Kidney (tissue), 13 donors: ENCODE measurements at regions not wholly inside any gene's neighbourhood (a gene's known extent, or its start where the extent isn't known, plus 50 kb on each side); places are given as distances from the start of the nearest gene placed in this dataset.

Source experiments
- DNase-seq, 5 donors: peaks; one replicate each; pipeline ENCODE4 v3.0.0-alpha.2; 2013 to 2020
- FAIRE-seq: peaks from 2 replicates; lab custom pipeline; 2012; peaks lifted over from hg19 to GRCh38; lab: Jason Lieb, UNC
- H3K27ac ChIP-seq, 2 donors: one replicate each; pipeline ENCODE4 v1.7.0; 2013; ENCODE audit warnings: low read depth in 2 of 2, low read length in 2 of 2, inconsistent platforms in 1 of 2
- H3K27me3 ChIP-seq: one replicate; pipeline ENCODE4 v1.7.1; 2013; ENCODE audit warnings: low read length, inconsistent platforms; ENCODE audit not compliant: control insufficient read depth, insufficient read depth
- H3K36me3 ChIP-seq, 3 donors: one replicate each; pipeline versions ENCODE4 v1.7.0 to v1.7.1; 2013; ENCODE audit warnings: low read length in 3 of 3, control low read depth in 1 of 3, inconsistent platforms in 1 of 3; ENCODE audit not compliant: insufficient read depth in 3 of 3, control insufficient read depth in 2 of 3
- H3K4me1 ChIP-seq, 3 donors: one replicate each; pipeline versions ENCODE4 v1.7.0 to v1.7.1; 2013; ENCODE audit warnings: low read length in 3 of 3, inconsistent platforms in 1 of 3, low read depth in 1 of 3; ENCODE audit not compliant: control insufficient read depth in 2 of 3, insufficient read depth in 2 of 3
- H3K4me3 ChIP-seq, 3 donors: one replicate each; pipeline versions ENCODE4 v1.7.0 to v1.8.1; 2013; ENCODE audit warnings: low read length in 3 of 3, control low read depth in 1 of 3, inconsistent platforms in 1 of 3
- H3K9ac ChIP-seq, 3 donors: one replicate each; pipeline versions ENCODE4 v1.7.0 to v1.7.1; 2013; ENCODE audit warnings: low read length in 3 of 3, control low read depth in 1 of 3, inconsistent platforms in 1 of 3
- H3K9me3 ChIP-seq, 3 donors: one replicate each; pipeline versions ENCODE4 v1.7.0 to v1.7.1; 2013; ENCODE audit warnings: low read length in 3 of 3, control low read depth in 1 of 3, inconsistent platforms in 1 of 3; ENCODE audit not compliant: control insufficient read depth in 2 of 3, insufficient read depth in 1 of 3
- CTCF ChIP-seq: IDR thresholded peaks from 3 replicates; pipeline ENCODE4 v1.5.1; 2012; ENCODE audit warnings: mild to moderate bottlenecking, moderate library complexity, borderline replicate concordance; ENCODE audit not compliant: insufficient read depth; ENCODE audit errors: extremely low read depth
- intact Hi-C: fragments of 100-400 bp; cut with DNase I; formaldehyde crosslinking; loops from one replicate; pipeline ENCODE4 v1.11.1; 2022
- donor health status: control.
- donor health status: control.
- donor health status: control.
- donor health status: control.
- donor health status: control.
- donor health status: DM: yes; HTN: yes; CAD: no.
- donor health status: Normal renal cell carcinoma (clear cell type).

- FAIRE-seq (no peak), DNase-seq (no peak)
- intact Hi-C loops = loop anchor here (10.0 kb wide), 1 partner anchor 69 kb away; no protein-coding TSS in a partner anchor
- Histone ChIP-seq H3K36me3 (no peaks in the 10 kb centered on the region), H3K27me3 (no peaks in the 10 kb centered on the region), H3K9me3 (no peaks in the 10 kb centered on the region), H3K4me1 (peaks cover 0 to 4% (median 4%) of the 10 kb centered on the region in 3 donors), H3K27ac (no peak overlapping the region), H3K4me3 (no peak overlapping the region), H3K9ac (no peak overlapping the region)
- no peak for TF ChIP-seq CTCF
These were observed 286.8 kb downstream of the TRIB2 start for GRCh38 chr2:13003500-13003899.

GRCh38 chr2:13005048-13005447, 288.3 kb downstream of the TRIB2 start:
- FAIRE-seq (no peak), DNase-seq (no peak)
- peaks cover 0 to 4% (median 4%) of the 10 kb centered on the region in 3 donors for H3K4me1 ChIP-seq
- H3K4me3 ChIP-seq = no peak overlapping the region
- H3K36me3 ChIP-seq = no peaks in the 10 kb centered on the region
- H3K9ac ChIP-seq = no peak overlapping the region
- intact Hi-C loops = loop anchor here (10.0 kb wide), 1 partner anchor 70 kb away; no protein-coding TSS in a partner anchor
- H3K9me3 ChIP-seq = no peaks in the 10 kb centered on the region
- H3K27ac ChIP-seq = no peak overlapping the region
- H3K27me3 ChIP-seq = no peaks in the 10 kb centered on the region
- TF ChIP-seq CTCF = no peak

- Histone ChIP-seq H3K27ac (no peak overlapping the region), H3K9me3 (no peaks in the 10 kb centered on the region), H3K36me3 (no peaks in the 10 kb centered on the region), H3K27me3 (no peaks in the 10 kb centered on the region), H3K9ac (no peak overlapping the region), H3K4me1 (peaks cover 0 to 4% (median 4%) of the 10 kb centered on the region in 3 donors), H3K4me3 (peak overlapping the region in 2 of 3 donors; percentile 4 to 49)
- DNase-seq = peak in 1 of 5 donors; percentile 46
- FAIRE-seq = no peak
- intact Hi-C loops = loop anchor here (10.0 kb wide), 1 partner anchor 71 kb away; no protein-coding TSS in a partner anchor
- no peak for TF ChIP-seq CTCF
These were observed 289.1 kb downstream of the TRIB2 start for GRCh38 chr2:13005761-13006335.
